Natural killer cell (primary cell): ENCODE measurements at regions not wholly inside any gene's neighbourhood (a gene's known extent, or its start where the extent isn't known, plus 50 kb on each side); places are given as distances from the start of the nearest gene placed in this dataset.

Experiments
- ATAC-seq, 3 donors: fragments of 150-1000 bp in 2 of 3; fragments of 200-7000 bp in 1 of 3; cut with Tn5 transposase; 1 replicate in 1 of 3; 2 replicates in 2 of 3; pipeline ENCODE4 v1.10.0; 2021; ENCODE audit warnings: mild to moderate bottlenecking in 2 of 3, moderate library complexity in 2 of 3
- DNase-seq, 2 donors: peaks; one replicate each; pipeline versions ENCODE4 v3.0.0 to v3.0.0-alpha.2; 2013 to 2021; ENCODE audit warnings: mixed read lengths in 1 of 2
- H3K27ac ChIP-seq: one replicate; pipeline ENCODE4 v1.5.1; 2013; ENCODE audit warnings: mild to moderate bottlenecking, low read length
- H3K27me3 ChIP-seq: one replicate; pipeline ENCODE4 v1.6.1; 2013; ENCODE audit warnings: low read length; ENCODE audit not compliant: control insufficient read depth, insufficient read depth
- H3K36me3 ChIP-seq: one replicate; pipeline ENCODE4 v1.6.1; 2013; ENCODE audit warnings: low read length; ENCODE audit not compliant: control insufficient read depth, insufficient read depth
- H3K4me1 ChIP-seq: one replicate; pipeline ENCODE4 v1.6.1; 2013; ENCODE audit warnings: low read length; ENCODE audit not compliant: control insufficient read depth, insufficient read depth
- H3K4me3 ChIP-seq: one replicate; pipeline ENCODE4 v1.5.1; 2013; ENCODE audit warnings: low read length
- H3K9me3 ChIP-seq: one replicate; pipeline ENCODE4 v1.6.1; 2013; ENCODE audit warnings: low read length; ENCODE audit not compliant: control insufficient read depth, insufficient read depth
- H3K27ac Mint-ChIP-seq, 2 donors: one replicate each; pipeline ENCODE4 v1.8.0; 2022; ENCODE audit warnings: mild to moderate bottlenecking in 2 of 2, mixed read lengths in 2 of 2, moderate library complexity in 1 of 2
- H3K27me3 Mint-ChIP-seq, 2 donors: one replicate each; pipeline ENCODE4 v1.8.0; 2022; ENCODE audit warnings: low read depth in 2 of 2, mixed read lengths in 2 of 2
- H3K36me3 Mint-ChIP-seq: one replicate; pipeline ENCODE4 v1.8.0; 2022; ENCODE audit warnings: mixed read lengths
- H3K4me1 Mint-ChIP-seq, 2 donors: one replicate each; pipeline ENCODE4 v1.8.0; 2022; ENCODE audit warnings: mixed read lengths in 2 of 2
- H3K4me3 Mint-ChIP-seq: one replicate; pipeline ENCODE4 v1.8.0; 2022; ENCODE audit warnings: mild to moderate bottlenecking, moderate library complexity, mixed read lengths
- H3K9me3 Mint-ChIP-seq, 2 donors: one replicate each; pipeline ENCODE4 v1.8.0; 2022; ENCODE audit warnings: mixed read lengths in 2 of 2
- WGBS: methylation state at CpG from one replicate; pipeline ENCODE4 v1.1.7; 2013; ENCODE audit warnings: missing lambda C conversion rate; ENCODE audit not compliant: insufficient coverage; 5-methylcytosine and 5-hydroxymethylcytosine counted together
- intact Hi-C: fragments of 100-400 bp; cut with micrococcal nuclease; formaldehyde crosslinking; loops from one replicate; pipeline ENCODE4 v1.14.2; 2022
- TF ChIP-seq, protein P1 (sequence below): fragments of 200-600 bp; IDR thresholded peaks from one replicate; pipeline ENCODE4 v1.8.0; 2022; ENCODE audit warnings: antibody characterized with exemption

DNA sequence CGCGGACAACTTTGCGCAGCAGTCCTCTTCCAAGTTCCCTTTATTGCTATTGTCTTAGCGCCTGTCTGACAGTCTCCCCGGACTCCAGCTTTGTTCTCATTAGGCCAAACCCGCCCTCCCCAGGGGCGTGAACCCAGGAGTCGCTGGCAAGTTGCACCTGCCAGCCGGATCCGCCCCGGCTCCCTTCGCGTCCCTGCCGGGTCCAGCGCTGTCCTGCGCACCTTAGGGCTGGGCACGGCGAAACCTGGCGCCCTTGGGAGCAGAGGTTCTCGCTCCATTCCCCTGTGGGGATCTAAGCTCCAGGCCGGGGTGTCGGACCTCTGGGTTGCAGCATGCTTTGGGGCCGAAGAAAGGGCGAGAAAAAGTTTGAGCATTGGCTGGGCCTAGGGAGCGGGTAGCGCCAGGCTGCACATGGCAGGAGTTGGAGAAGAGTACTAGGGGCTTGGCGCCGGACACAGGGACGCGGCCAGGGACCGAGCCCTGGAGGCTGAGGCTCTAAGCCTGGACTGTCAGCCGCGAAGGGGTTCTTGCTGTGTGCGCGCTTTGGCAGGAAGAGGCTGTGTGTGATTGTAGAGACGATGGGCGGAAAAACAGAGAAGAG is 335.1 kb upstream of the THRB start:
- H3K36me3 ChIP-seq: no peaks in the 10 kb centered on the region
- Mint-ChIP-seq H3K4me3 (peak overlapping the region; percentile 55), H3K27me3 (peaks cover 38 to 58% of the 10 kb centered on the region in 2 donors), H3K36me3 (no peaks in the 10 kb centered on the region), H3K9me3 (peaks cover 2 to 4% of the 10 kb centered on the region in 2 donors), H3K27ac (no peak overlapping the region), H3K4me1 (peaks cover 5 to 10% of the 10 kb centered on the region in 2 donors)
- H3K27me3 ChIP-seq: peaks cover 10% of the 10 kb centered on the region
- ATAC-seq: no peak
- WGBS: 4% methylated on average over 37 of the region's 37 CpGs
- no peak overlapping the region for H3K27ac ChIP-seq
- TF ChIP-seq, protein P1, sequence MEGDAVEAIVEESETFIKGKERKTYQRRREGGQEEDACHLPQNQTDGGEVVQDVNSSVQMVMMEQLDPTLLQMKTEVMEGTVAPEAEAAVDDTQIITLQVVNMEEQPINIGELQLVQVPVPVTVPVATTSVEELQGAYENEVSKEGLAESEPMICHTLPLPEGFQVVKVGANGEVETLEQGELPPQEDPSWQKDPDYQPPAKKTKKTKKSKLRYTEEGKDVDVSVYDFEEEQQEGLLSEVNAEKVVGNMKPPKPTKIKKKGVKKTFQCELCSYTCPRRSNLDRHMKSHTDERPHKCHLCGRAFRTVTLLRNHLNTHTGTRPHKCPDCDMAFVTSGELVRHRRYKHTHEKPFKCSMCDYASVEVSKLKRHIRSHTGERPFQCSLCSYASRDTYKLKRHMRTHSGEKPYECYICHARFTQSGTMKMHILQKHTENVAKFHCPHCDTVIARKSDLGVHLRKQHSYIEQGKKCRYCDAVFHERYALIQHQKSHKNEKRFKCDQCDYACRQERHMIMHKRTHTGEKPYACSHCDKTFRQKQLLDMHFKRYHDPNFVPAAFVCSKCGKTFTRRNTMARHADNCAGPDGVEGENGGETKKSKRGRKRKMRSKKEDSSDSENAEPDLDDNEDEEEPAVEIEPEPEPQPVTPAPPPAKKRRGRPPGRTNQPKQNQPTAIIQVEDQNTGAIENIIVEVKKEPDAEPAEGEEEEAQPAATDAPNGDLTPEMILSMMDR: no peak
- intact Hi-C loops: no loop called here
- peaks cover 13% of the 10 kb centered on the region for H3K4me1 ChIP-seq
- no peak for DNase-seq
- H3K4me3 ChIP-seq: no peak overlapping the region
- H3K9me3 ChIP-seq: no peaks in the 10 kb centered on the region

GRCh38 chr3:24830230-24831152 is 335.8 kb upstream of the THRB start:
- Histone ChIP-seq H3K27ac (no peak overlapping the region), H3K36me3 (no peaks in the 10 kb centered on the region), H3K4me3 (no peak overlapping the region), H3K27me3 (peaks cover 10% of the 10 kb centered on the region), H3K9me3 (no peaks in the 10 kb centered on the region), H3K4me1 (peaks cover 13% of the 10 kb centered on the region)
- TF ChIP-seq, protein P1: no peak
- ATAC-seq (no peak), DNase-seq (no peak)
- H3K36me3 Mint-ChIP-seq: no peaks in the 10 kb centered on the region
- no peak overlapping the region for H3K27ac Mint-ChIP-seq
- intact Hi-C loops: no loop called here
- H3K27me3 Mint-ChIP-seq: peaks cover 37 to 58% of the 10 kb centered on the region in 2 donors
- whole genome bisulfite sequencing: 13% methylated on average over 35 of the region's 35 CpGs
- H3K4me1 Mint-ChIP-seq: peaks cover 5 to 10% of the 10 kb centered on the region in 2 donors
- H3K9me3 Mint-ChIP-seq: peaks cover 5 to 6% of the 10 kb centered on the region in 2 donors
- H3K4me3 Mint-ChIP-seq: peak overlapping the region; percentile 55

DNA sequence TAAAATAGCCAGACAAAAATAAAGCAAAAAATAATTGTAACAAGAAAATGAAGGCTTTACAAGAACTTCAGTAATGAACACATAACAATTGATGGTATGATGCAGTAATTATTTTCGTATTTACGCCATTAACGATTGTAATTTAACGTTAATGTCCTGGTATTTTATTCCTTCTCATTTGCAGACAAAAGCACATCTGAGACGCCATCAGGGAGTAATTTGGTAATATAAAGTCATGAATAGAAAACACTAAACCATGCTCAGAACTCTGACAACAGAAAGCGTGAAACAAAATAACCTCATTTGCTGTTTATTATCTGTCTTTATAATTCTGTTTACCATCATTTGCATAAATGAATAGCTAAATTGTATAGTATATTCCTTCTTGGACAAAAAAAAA is 336.6 kb upstream of the THRB start:
- Mint-ChIP-seq H3K9me3 (peaks cover 5 to 6% of the 10 kb centered on the region in 2 donors), H3K4me3 (no peak overlapping the region), H3K27me3 (peaks cover 37 to 58% of the 10 kb centered on the region in 2 donors), H3K4me1 (peaks cover 5 to 10% of the 10 kb centered on the region in 2 donors), H3K36me3 (no peaks in the 10 kb centered on the region), H3K27ac (no peak overlapping the region)
- H3K27ac ChIP-seq: no peak overlapping the region
- H3K4me1 ChIP-seq: peaks cover 13% of the 10 kb centered on the region
- peaks cover 10% of the 10 kb centered on the region for H3K27me3 ChIP-seq
- ATAC-seq: no peak
- no peak for DNase-seq
- H3K4me3 ChIP-seq: no peak overlapping the region
- no peaks in the 10 kb centered on the region for H3K9me3 ChIP-seq
- no peaks in the 10 kb centered on the region for H3K36me3 ChIP-seq
- intact Hi-C loops: no loop called here
- no CpG with 5 or more reads among the region's 6 CpGs for WGBS
- TF ChIP-seq, protein P1: no peak
